Anterior cingulate cortex (tissue), 58 donors: ENCODE measurements at regions not wholly inside any gene's neighbourhood (a gene's known extent, or its start where the extent isn't known, plus 50 kb on each side); places are given as distances from the start of the nearest gene placed in this dataset.
"Not testable (repeated sequence)": the region's sequence is repeated elsewhere in the genome, so short reads cannot be mapped to it uniquely, and the experiment has no call there.

Experiments used
- DNase-seq, 58 donors: peaks; one replicate each; lab custom pipeline; 2025; lab: John Stamatoyannopoulos, UW

- DNase-seq, result not testable (repeated sequence)
Observed at GRCh38 chr9:75273055-75273454, 184.7 kb downstream of the OSTF1 start.

- no peak for DNase-seq
Observed at GRCh38 chr9:75274781-75275180, 186.5 kb downstream of the OSTF1 start.

- no peak for DNase-seq
Observed at GRCh38 chr9:75282047-75282446, 193.7 kb downstream of the OSTF1 start.

- DNase-seq, result no peak
Observed at GRCh38 chr9:75289332-75289731, 201.0 kb downstream of the OSTF1 start.

GRCh38 chr9:75299324-75299723 lies 211.0 kb downstream of the OSTF1 start:
- DNase-seq, result no peak

- DNase-seq, result no peak
Observed at GRCh38 chr9:75333624-75334023, 245.3 kb downstream of the OSTF1 start.

GRCh38 chr9:75358846-75359245 lies 270.5 kb downstream of the OSTF1 start:
- no peak for DNase-seq

GRCh38 chr9:75359638-75360037 lies 271.3 kb downstream of the OSTF1 start:
- no peak for DNase-seq

GRCh38 chr9:75360252-75360651 lies 271.9 kb downstream of the OSTF1 start:
- no peak for DNase-seq

- DNase-seq, result not testable (repeated sequence)
Observed at GRCh38 chr9:75362446-75362845, 274.1 kb downstream of the OSTF1 start.

- no peak for DNase-seq
Observed at GRCh38 chr9:75365196-75365595, 276.9 kb downstream of the OSTF1 start.

GRCh38 chr9:75369989-75370388 lies 281.7 kb downstream of the OSTF1 start:
- DNase-seq, result no peak

GRCh38 chr9:75372499-75373268 lies 284.4 kb downstream of the OSTF1 start:
- no peak for DNase-seq

- no peak for DNase-seq
Observed at GRCh38 chr9:75376680-75377254, 288.5 kb downstream of the OSTF1 start.

- DNase-seq, result no peak
Observed at GRCh38 chr9:75378036-75378435, 289.7 kb downstream of the OSTF1 start.

- no peak for DNase-seq
Observed at GRCh38 chr9:75378926-75379325, 290.6 kb downstream of the OSTF1 start.

- DNase-seq, result no peak
Observed at GRCh38 chr9:75382126-75382525, 293.8 kb downstream of the OSTF1 start.

- DNase-seq, result not testable (repeated sequence)
Observed at GRCh38 chr9:75383420-75384034, 295.2 kb downstream of the OSTF1 start.

GRCh38 chr9:75385236-75385635 lies 296.9 kb downstream of the OSTF1 start:
- DNase-seq, result no peak

GRCh38 chr9:75389101-75389500 lies 300.8 kb downstream of the OSTF1 start:
- DNase-seq, result no peak

GRCh38 chr9:75390951-75391350 lies 302.6 kb downstream of the OSTF1 start:
- no peak for DNase-seq

GRCh38 chr9:75391497-75391896 lies 303.2 kb downstream of the OSTF1 start:
- DNase-seq, result no peak
